MM.1S (cell line): ENCODE measurements at regions not wholly inside any gene's neighbourhood (a gene's known extent, or its start where the extent isn't known, plus 50 kb on each side); places are given as distances from the start of the nearest gene placed in this dataset.

Experiments
- DNase-seq: peaks from one replicate; pipeline ENCODE4 v3.0.0-alpha.2; 2015
- H2AFZ ChIP-seq: fragments of 300-600 bp; sonication (generic); 2 replicates; pipeline ENCODE4 v1.6.0; 2016; ENCODE audit warnings: antibody characterized with exemption, low read length
- H3F3A ChIP-seq: fragments of 300-600 bp; sonication (generic); 2 replicates; pipeline ENCODE4 v1.6.1; 2016; ENCODE audit warnings: mild to moderate bottlenecking, antibody characterized with exemption, low read length, moderate library complexity, mixed read lengths; ENCODE audit not compliant: insufficient read depth
- H3K27ac ChIP-seq: fragments of 300-600 bp; sonication (generic); 2 replicates; pipeline ENCODE4 v1.5.1; 2016; ENCODE audit warnings: mild to moderate bottlenecking, low read length
- H3K27me3 ChIP-seq: fragments of 300-600 bp; sonication (generic); replicated peaks from 2 replicates; pipeline ENCODE4 v1.6.0; 2016; ENCODE audit warnings: low read length; ENCODE audit not compliant: insufficient read depth
- H3K36me3 ChIP-seq: fragments of 300-600 bp; sonication (generic); replicated peaks from 2 replicates; pipeline ENCODE4 v1.6.1; 2016; ENCODE audit warnings: mild to moderate bottlenecking, low read length, mixed read lengths; ENCODE audit not compliant: insufficient read depth
- H3K4me1 ChIP-seq: fragments of 300-600 bp; sonication (generic); 2 replicates; pipeline ENCODE4 v1.6.1; 2016; ENCODE audit warnings: low read length, mixed read lengths
- H3K4me2 ChIP-seq: fragments of 300-600 bp; sonication (generic); 2 replicates; pipeline ENCODE4 v1.6.0; 2016; ENCODE audit warnings: low read depth, low read length
- H3K4me3 ChIP-seq: fragments of 300-600 bp; sonication (generic); 2 replicates; pipeline ENCODE4 v1.5.1; 2016; ENCODE audit warnings: low read length, mixed read lengths
- H3K79me2 ChIP-seq: fragments of 300-600 bp; sonication (generic); 2 replicates; pipeline ENCODE4 v1.6.1; 2016; ENCODE audit warnings: mixed run types, low read length, mixed read lengths
- H3K9ac ChIP-seq: fragments of 300-600 bp; sonication (generic); 2 replicates; pipeline ENCODE4 v1.6.1; 2016; ENCODE audit warnings: low read length, mixed read lengths
- H3K9me2 ChIP-seq: fragments of 300-600 bp; sonication (generic); replicated peaks from 2 replicates; pipeline ENCODE4 v1.6.1; 2016; ENCODE audit warnings: mild to moderate bottlenecking, low read length, mixed read lengths; ENCODE audit not compliant: insufficient read depth
- H3K9me3 ChIP-seq: fragments of 300-600 bp; sonication (generic); replicated peaks from 2 replicates; pipeline ENCODE4 v1.6.1; 2016; ENCODE audit warnings: mild to moderate bottlenecking, low read length, mixed read lengths; ENCODE audit not compliant: insufficient read depth
- H4K20me1 ChIP-seq: fragments of 300-600 bp; sonication (generic); 2 replicates; pipeline ENCODE4 v1.6.1; 2016; ENCODE audit warnings: mild to moderate bottlenecking, low read length, moderate library complexity, mixed read lengths; ENCODE audit not compliant: insufficient read depth
- CTCF ChIP-seq: fragments of 300-600 bp; sonication (generic); IDR thresholded peaks from 2 replicates; pipeline ENCODE4 v1.5.1; 2016; ENCODE audit warnings: antibody characterized with exemption, low read length, mixed read lengths
- EZH2 ChIP-seq: fragments of 300-600 bp; sonication (generic); optimal IDR thresholded peaks from 2 replicates; pipeline ENCODE3; 2017; ENCODE audit warnings: low read depth, mild to moderate bottlenecking, antibody characterized with exemption, low read length, mixed read lengths
- EZH2phosphoT487 ChIP-seq: fragments of 300-600 bp; sonication (generic); IDR thresholded peaks from 2 replicates; pipeline ENCODE4 v1.6.1; 2018; ENCODE audit warnings: antibody characterized with exemption, low read length

GRCh38 chr5:164818445-164818844, 1313.0 kb downstream of the MAT2B start:
- no peak overlapping the region for H2AFZ ChIP-seq
- H3K27ac ChIP-seq: no peak overlapping the region
- H3K9me3 ChIP-seq: no peaks in the 10 kb centered on the region
- no peak overlapping the region for H3K9ac ChIP-seq
- no peaks in the 10 kb centered on the region for H4K20me1 ChIP-seq
- TF ChIP-seq EZH2 (no peak), CTCF (no peak), EZH2phosphoT487 (no peak)
- no peak overlapping the region for H3K4me2 ChIP-seq
- H3K36me3 ChIP-seq: no peaks in the 10 kb centered on the region
- H3K4me1 ChIP-seq: no peaks in the 10 kb centered on the region
- no peak overlapping the region for H3K4me3 ChIP-seq
- no peaks in the 10 kb centered on the region for H3K9me2 ChIP-seq
- no peaks in the 10 kb centered on the region for H3K27me3 ChIP-seq
- H3F3A ChIP-seq: no peaks in the 10 kb centered on the region
- no peak for DNase-seq
- H3K79me2 ChIP-seq: no peaks in the 10 kb centered on the region

- H3K9me2 ChIP-seq: no peaks in the 10 kb centered on the region; the same call in 1 of the 2 replicates
- DNase-seq: no peak
- H3K4me1 ChIP-seq: no peaks in the 10 kb centered on the region
- H3K79me2 ChIP-seq: no peaks in the 10 kb centered on the region
- no peak overlapping the region for H3K4me3 ChIP-seq
- H3K27ac ChIP-seq: no peak overlapping the region
- H3F3A ChIP-seq: no peaks in the 10 kb centered on the region
- no peak overlapping the region for H2AFZ ChIP-seq
- H4K20me1 ChIP-seq: no peaks in the 10 kb centered on the region
- no peak overlapping the region for H3K4me2 ChIP-seq
- TF ChIP-seq EZH2 (no peak), CTCF (no peak), EZH2phosphoT487 (no peak)
- H3K9me3 ChIP-seq: no peaks in the 10 kb centered on the region
- H3K36me3 ChIP-seq: no peaks in the 10 kb centered on the region
- H3K27me3 ChIP-seq: no peaks in the 10 kb centered on the region
- H3K9ac ChIP-seq: no peak overlapping the region
Measured at GRCh38 chr5:164824671-164825070, 1319.3 kb downstream of the MAT2B start.

GRCh38 chr5:164832516-164832915, 1327.1 kb downstream of the MAT2B start:
- TF ChIP-seq CTCF: no peak
- H3K9me2 ChIP-seq: no peaks in the 10 kb centered on the region
- H3K4me1 ChIP-seq: no peaks in the 10 kb centered on the region
- no peak overlapping the region for H3K4me3 ChIP-seq
- DNase-seq: no peak
- no peaks in the 10 kb centered on the region for H3K79me2 ChIP-seq
- no peaks in the 10 kb centered on the region for H3F3A ChIP-seq
- no peaks in the 10 kb centered on the region for H3K27me3 ChIP-seq
- no peak overlapping the region for H2AFZ ChIP-seq
- no peak overlapping the region for H3K27ac ChIP-seq
- H3K4me2 ChIP-seq: no peak overlapping the region
- no peaks in the 10 kb centered on the region for H3K36me3 ChIP-seq
- H4K20me1 ChIP-seq: no peaks in the 10 kb centered on the region
- H3K9me3 ChIP-seq: no peaks in the 10 kb centered on the region
- no peak overlapping the region for H3K9ac ChIP-seq

GRCh38 chr5:164844348-164844747, 1338.9 kb downstream of the MAT2B start:
- no peak for TF ChIP-seq EZH2
- no peak for TF ChIP-seq CTCF
- no peak for TF ChIP-seq EZH2phosphoT487
- H3K36me3 ChIP-seq: no peaks in the 10 kb centered on the region
- H2AFZ ChIP-seq: no peak overlapping the region
- H3F3A ChIP-seq: no peaks in the 10 kb centered on the region
- no peak overlapping the region for H3K4me2 ChIP-seq
- no peak overlapping the region for H3K27ac ChIP-seq
- H3K4me3 ChIP-seq: no peak overlapping the region
- no peaks in the 10 kb centered on the region for H3K9me2 ChIP-seq
- no peaks in the 10 kb centered on the region for H4K20me1 ChIP-seq
- no peaks in the 10 kb centered on the region for H3K27me3 ChIP-seq
- H3K9ac ChIP-seq: no peak overlapping the region
- no peaks in the 10 kb centered on the region for H3K4me1 ChIP-seq
- no peaks in the 10 kb centered on the region for H3K79me2 ChIP-seq
- no peak for DNase-seq
- H3K9me3 ChIP-seq: no peaks in the 10 kb centered on the region
